WTC11 (cell line): ENCODE measurements at regions not wholly inside any gene's neighbourhood (a gene's known extent, or its start where the extent isn't known, plus 50 kb on each side); places are given as distances from the start of the nearest gene placed in this dataset.

Experiments
- ATF2 ChIP-seq: sonication (generic); formaldehyde crosslinking; IDR thresholded peaks from 2 replicates; pipeline ENCODE4 v1.8.1; 2022; ENCODE audit warnings: low read depth, missing genetic modification reagents, borderline replicate concordance
- CTCF ChIP-seq: fragments of 200-600 bp; IDR thresholded peaks from 2 replicates; pipeline ENCODE4 v1.8.0; 2022; ENCODE audit warnings: antibody characterized with exemption
- GABPB1 ChIP-seq: sonication (generic); formaldehyde crosslinking; IDR thresholded peaks from 2 replicates; pipeline ENCODE4 v1.8.1; 2023; ENCODE audit warnings: mild to moderate bottlenecking, missing genetic modification reagents
- MAX ChIP-seq: sonication (generic); formaldehyde crosslinking; IDR thresholded peaks from 2 replicates; pipeline ENCODE4 v1.8.0; 2022; ENCODE audit warnings: mild to moderate bottlenecking, missing genetic modification reagents
- PRDM15 ChIP-seq: sonication (generic); formaldehyde crosslinking; IDR thresholded peaks from 2 replicates; pipeline ENCODE4 v1.8.0; 2022; ENCODE audit warnings: missing genetic modification reagents
- TCF7 ChIP-seq: sonication (generic); formaldehyde crosslinking; IDR thresholded peaks from 2 replicates; pipeline ENCODE4 v1.8.0; 2022; ENCODE audit warnings: mild to moderate bottlenecking, low read depth, missing genetic modification reagents, moderate library complexity
- USF2 ChIP-seq: sonication (generic); formaldehyde crosslinking; IDR thresholded peaks from 2 replicates; pipeline ENCODE4 v1.8.1; 2023; ENCODE audit warnings: mild to moderate bottlenecking, missing genetic modification reagents, moderate library complexity
- ZNF138 ChIP-seq: sonication (generic); formaldehyde crosslinking; conservative IDR thresholded peaks from 2 replicates; pipeline ENCODE4 v1.8.1; 2022; ENCODE audit warnings: mild to moderate bottlenecking, moderate library complexity, missing genetic modification reagents
- ZSCAN18 ChIP-seq: fragments of 250-450 bp; sonication (Bioruptor Pico); IDR thresholded peaks from 2 replicates; pipeline ENCODE4 v2.1.2; 2022; ENCODE audit warnings: mild to moderate bottlenecking, moderate library complexity

GRCh38 chr22:49402169-49402568 is 425.5 kb downstream of the BRD1 start:
- TF ChIP-seq CTCF, result no peak
- no peak for TF ChIP-seq ZNF138 (CRISPR knock-in tag)
- no peak for TF ChIP-seq GABPB1 (CRISPR knock-in tag)
- TF ChIP-seq ATF2 (CRISPR knock-in tag), result no peak
- no peak for TF ChIP-seq PRDM15
- no peak for TF ChIP-seq ZSCAN18 (CRISPR knock-in tag)
- no peak for TF ChIP-seq TCF7 (CRISPR knock-in tag)
- TF ChIP-seq MAX (CRISPR knock-in tag), result no peak
- TF ChIP-seq USF2 (CRISPR knock-in tag), result no peak
